Astrocyte of the spinal cord (primary cell): ENCODE measurements at regions not wholly inside any gene's neighbourhood (a gene's known extent, or its start where the extent isn't known, plus 50 kb on each side); places are given as distances from the start of the nearest gene placed in this dataset.
"Not testable (repeated sequence)": the region's sequence is repeated elsewhere in the genome, so short reads cannot be mapped to it uniquely, and the experiment has no call there.

Experiments used
- DNase-seq: peaks from one replicate; pipeline ENCODE4 v3.0.0; 2011; ENCODE audit warnings: low read depth, low spot score
- H3K4me3 ChIP-seq: 2 replicates; pipeline ENCODE4 v1.5.1; 2011; ENCODE audit warnings: low read depth, mild to moderate bottlenecking, low read length, moderate library complexity
- CTCF ChIP-seq: IDR thresholded peaks from 2 replicates; pipeline ENCODE4 v1.5.1; 2012; ENCODE audit warnings: low read depth, mild to moderate bottlenecking, low read length, inconsistent platforms
- in situ Hi-C: cut with HindIII; loops from 2 replicates; pipeline ENCODE4 v1.10.0; 2017; ENCODE audit warnings: low sequenced_read_pairs

GRCh38 chr9:81069038-81069795 lies 620.1 kb downstream of the TLE1 start:
- in situ Hi-C loops = no loop called here
- no peak for TF ChIP-seq CTCF
- H3K4me3 ChIP-seq = no peak overlapping the region
- no peak for DNase-seq

GRCh38 chr9:81062995-81063394 lies 626.4 kb downstream of the TLE1 start:
- H3K4me3 ChIP-seq, in situ Hi-C loops, DNase-seq: not testable (repeated sequence)

- in situ Hi-C loops = no loop called here
- no peak for TF ChIP-seq CTCF
- no peak overlapping the region for H3K4me3 ChIP-seq
- DNase-seq = no peak
Measured at GRCh38 chr9:81058782-81059181, 630.6 kb downstream of the TLE1 start.

GRCh38 chr9:81053298-81054025 lies 635.9 kb downstream of the TLE1 start:
- peak; percentile 39 for DNase-seq
- no peak for TF ChIP-seq CTCF
- H3K4me3 ChIP-seq = no peak overlapping the region
- in situ Hi-C loops = no loop called here

- TF ChIP-seq CTCF = no peak
- peak; percentile 36 for DNase-seq
- H3K4me3 ChIP-seq = no peak overlapping the region
- in situ Hi-C loops = no loop called here
Measured at GRCh38 chr9:81052846-81053245, 636.5 kb downstream of the TLE1 start.

GRCh38 chr9:81047280-81047679 lies 642.1 kb downstream of the TLE1 start:
- in situ Hi-C loops = no loop called here
- no peak for TF ChIP-seq CTCF

GRCh38 chr9:81045658-81046057 lies 643.7 kb downstream of the TLE1 start:
- TF ChIP-seq CTCF = no peak
- in situ Hi-C loops = no loop called here
- H3K4me3 ChIP-seq = no peak overlapping the region

More at GRCh38 chr9:81047280-81047679, 642.1 kb downstream of the TLE1 start:
- DNase-seq = no peak
- H3K4me3 ChIP-seq = no peak overlapping the region

More at GRCh38 chr9:81045658-81046057, 643.7 kb downstream of the TLE1 start:
- no peak for DNase-seq
